ENCODE measurements at regions not wholly inside any gene's neighbourhood (a gene's known extent, or its start where the extent isn't known, plus 50 kb on each side); places are given as distances from the start of the nearest gene placed in this dataset.

- peak; percentile 66; the same call in 1 of the 2 replicates for TF ChIP-seq ZNF710 (CRISPR knock-in tag; IDR thresholded peaks at IDR 0.05; ENCODE audit: borderline replicate concordance)
- no peak for TF ChIP-seq ZFP41 (CRISPR knock-in tag; IDR thresholded peaks at IDR 0.05; ENCODE audit: borderline replicate concordance)
- no peak for TF ChIP-seq SNRNP70 (IDR thresholded peaks at IDR 0.05; ENCODE audit: low read depth, low read length)
- TF ChIP-seq ARID2 (CRISPR knock-in tag; IDR thresholded peaks at IDR 0.05; ENCODE audit: borderline replicate concordance), result no peak
- 0 out of 2 replicates have a peak, but pooled peaks have one; percentile 56 for TF ChIP-seq FOXO1 (CRISPR knock-in tag; IDR thresholded peaks at IDR 0.05)
- TF ChIP-seq ZBTB8A (CRISPR knock-in tag; IDR thresholded peaks at IDR 0.05; ENCODE audit: borderline replicate concordance, low read depth), result no peak
- no peak for TF ChIP-seq BHLHE40 (IDR thresholded peaks at IDR 0.05; ENCODE audit: low read length)
- no peak for TF ChIP-seq ZNF576 (CRISPR knock-in tag; IDR thresholded peaks at IDR 0.05)
- TF ChIP-seq PATZ1 (CRISPR knock-in tag; IDR thresholded peaks at IDR 0.05), result 0 out of 2 replicates have a peak, but pooled peaks have one; percentile 27
- no peak for TF ChIP-seq ZKSCAN1 (IDR thresholded peaks at IDR 0.05; ENCODE audit: low read length)
- TF ChIP-seq NR2C2 (CRISPR knock-in tag; IDR thresholded peaks at IDR 0.05; ENCODE audit: borderline replicate concordance), result no peak
- TF ChIP-seq ZGPAT (CRISPR knock-in tag; IDR thresholded peaks at IDR 0.05), result peak; percentile 71; the same call in 1 of the 2 replicates
- TF ChIP-seq ELF3 (CRISPR knock-in tag; IDR thresholded peaks at IDR 0.05), result no peak
- TF ChIP-seq CBX1 (IDR thresholded peaks at IDR 0.05; ENCODE audit: low read depth), result no peak
- peak; percentile 73; the same call in 1 of the 2 replicates for TF ChIP-seq RELA (CRISPR knock-in tag; IDR thresholded peaks at IDR 0.05)
- no peak for TF ChIP-seq NAIF1 (CRISPR knock-in tag; IDR thresholded peaks at IDR 0.05; ENCODE audit: borderline replicate concordance)
- no peak for TF ChIP-seq MLXIP (CRISPR knock-in tag; IDR thresholded peaks at IDR 0.05; ENCODE audit: borderline replicate concordance)
- TF ChIP-seq TFAP4 (IDR thresholded peaks at IDR 0.05; ENCODE audit: borderline replicate concordance, low read depth), result peak; percentile 54; the same call in 1 of the 2 replicates
- no peak; the same call in 1 of the 2 replicates for TF ChIP-seq REPIN1 (CRISPR knock-in tag; IDR thresholded peaks at IDR 0.05; ENCODE audit: borderline replicate concordance, low read depth)
Observed at GRCh38 chr3:177827511-177828207, 630.4 kb upstream of the TBL1XR1 start (continued).
